Activated naive CD4-positive, alpha-beta T cell treated with anti-CD3 and anti-CD28 coated beads for 36 hours (primary cell): ENCODE measurements at regions not wholly inside any gene's neighbourhood (a gene's known extent, or its start where the extent isn't known, plus 50 kb on each side); places are given as distances from the start of the nearest gene placed in this dataset.

Source experiments
- CTCF ChIA-PET: fragments of 350-600 bp; sonication (Branson Sonifier 250); formaldehyde crosslinking; loops from one replicate; lab custom pipeline; 2021; ENCODE audit warnings: antibody characterized with exemption; lab: Charles Lee
- DNase-seq: peaks from one replicate; pipeline ENCODE4 v3.0.0-alpha.2; 2020
- H3K27ac Mint-ChIP-seq: one replicate; pipeline ENCODE4 v1.8.0; 2021; ENCODE audit warnings: mild to moderate bottlenecking, mixed read lengths
- H3K27me3 Mint-ChIP-seq: one replicate; pipeline ENCODE4 v1.8.0; 2021; ENCODE audit warnings: low read depth, mixed read lengths
- H3K36me3 Mint-ChIP-seq: one replicate; pipeline ENCODE4 v1.8.0; 2021; ENCODE audit warnings: low read depth, mixed read lengths
- H3K4me1 Mint-ChIP-seq: one replicate; pipeline ENCODE4 v1.8.0; 2021; ENCODE audit warnings: low read depth, mixed read lengths
- H3K4me3 Mint-ChIP-seq: one replicate; pipeline ENCODE4 v1.8.0; 2021; ENCODE audit warnings: mild to moderate bottlenecking, moderate library complexity, mixed read lengths
- H3K9me3 Mint-ChIP-seq: one replicate; pipeline ENCODE4 v1.8.0; 2021; ENCODE audit warnings: mixed read lengths
- intact Hi-C: fragments of 100-400 bp; cut with micrococcal nuclease; formaldehyde crosslinking; loops from one replicate; pipeline ENCODE4 v1.15.1; 2023

DNA sequence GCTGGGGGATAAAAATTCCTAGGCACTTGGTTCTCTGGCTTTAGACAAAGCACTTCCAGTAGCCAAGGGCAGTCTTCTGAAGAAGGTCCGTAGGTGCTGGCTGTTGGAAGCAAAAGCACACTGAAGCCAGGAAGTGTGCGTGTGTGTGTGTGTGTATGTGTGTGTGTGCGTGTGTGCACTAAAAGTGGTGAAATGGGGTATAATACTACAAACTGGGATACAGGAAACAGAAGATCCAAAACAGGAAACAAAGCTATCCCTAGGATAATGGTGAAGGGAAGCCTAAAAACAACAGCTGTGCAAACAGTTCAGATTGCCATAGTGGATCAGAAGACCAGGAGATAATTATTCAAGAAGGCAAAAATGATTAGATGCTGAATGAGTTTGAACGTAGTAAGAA lies 103.4 kb downstream of the IL20RB start:
- H3K9me3 Mint-ChIP-seq: no peaks in the 10 kb centered on the region
- CTCF ChIA-PET: interaction anchor here (0.9 kb wide), 1 partner anchor 28 kb away, joined by 3 read pairs; no protein-coding TSS in a partner anchor
- H3K4me3 Mint-ChIP-seq: no peak overlapping the region
- no peak overlapping the region for H3K27ac Mint-ChIP-seq
- no peaks in the 10 kb centered on the region for H3K27me3 Mint-ChIP-seq
- no peak for DNase-seq
- H3K4me1 Mint-ChIP-seq: no peaks in the 10 kb centered on the region
- intact Hi-C loops: no loop called here
- no peaks in the 10 kb centered on the region for H3K36me3 Mint-ChIP-seq

GRCh38 chr3:137062250-137062649 lies 104.5 kb downstream of the IL20RB start:
- CTCF ChIA-PET: no interaction called here
- Mint-ChIP-seq H3K36me3 (no peaks in the 10 kb centered on the region), H3K9me3 (no peaks in the 10 kb centered on the region), H3K4me1 (no peaks in the 10 kb centered on the region), H3K27ac (no peak overlapping the region), H3K4me3 (no peak overlapping the region), H3K27me3 (no peaks in the 10 kb centered on the region)
- no peak for DNase-seq
- intact Hi-C loops: no loop called here

GRCh38 chr3:137065381-137065780 lies 107.6 kb downstream of the IL20RB start:
- Mint-ChIP-seq H3K4me3 (no peak overlapping the region), H3K36me3 (no peaks in the 10 kb centered on the region), H3K9me3 (no peaks in the 10 kb centered on the region), H3K27ac (no peak overlapping the region), H3K4me1 (no peaks in the 10 kb centered on the region), H3K27me3 (no peaks in the 10 kb centered on the region)
- CTCF ChIA-PET: no interaction called here
- intact Hi-C loops: no loop called here
- no peak for DNase-seq

DNA sequence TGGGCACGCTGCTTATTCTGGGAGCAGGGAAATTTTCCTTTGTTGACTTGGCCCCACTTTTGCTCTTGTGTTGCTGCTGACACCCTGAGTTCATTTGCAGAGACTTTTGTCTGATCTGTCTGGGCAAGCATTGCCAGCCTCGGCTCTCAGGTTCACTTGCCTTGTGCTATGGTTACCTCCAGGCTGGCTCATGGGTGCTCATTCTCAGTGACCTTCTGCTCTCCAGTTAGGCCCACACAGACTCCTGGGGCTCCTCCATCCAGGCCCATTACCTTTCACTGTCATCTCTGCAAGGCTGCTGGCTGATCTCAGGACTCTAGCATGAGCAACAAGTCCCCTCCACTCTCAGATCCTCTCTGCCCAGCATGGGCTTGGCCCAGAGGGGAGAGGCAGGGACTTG lies 108.3 kb downstream of the IL20RB start:
- H3K4me1 Mint-ChIP-seq: no peaks in the 10 kb centered on the region
- no peaks in the 10 kb centered on the region for H3K27me3 Mint-ChIP-seq
- no peaks in the 10 kb centered on the region for H3K9me3 Mint-ChIP-seq
- H3K4me3 Mint-ChIP-seq: no peak overlapping the region
- intact Hi-C loops: no loop called here
- DNase-seq: no peak
- CTCF ChIA-PET: no interaction called here
- H3K36me3 Mint-ChIP-seq: no peaks in the 10 kb centered on the region
- no peak overlapping the region for H3K27ac Mint-ChIP-seq

- intact Hi-C loops: no loop called here
- no peak overlapping the region for H3K4me3 Mint-ChIP-seq
- no peak for DNase-seq
- no peaks in the 10 kb centered on the region for H3K4me1 Mint-ChIP-seq
- H3K27me3 Mint-ChIP-seq: peaks cover 11% of the 10 kb centered on the region
- CTCF ChIA-PET: no interaction called here
- H3K9me3 Mint-ChIP-seq: no peaks in the 10 kb centered on the region
- H3K27ac Mint-ChIP-seq: no peak overlapping the region
- H3K36me3 Mint-ChIP-seq: no peaks in the 10 kb centered on the region
These were observed 113.3 kb downstream of the IL20RB start for GRCh38 chr3:137071104-137071503.

- no peaks in the 10 kb centered on the region for H3K9me3 Mint-ChIP-seq
- no peak for DNase-seq
- no peak overlapping the region for H3K27ac Mint-ChIP-seq
- H3K27me3 Mint-ChIP-seq: peaks cover 15% of the 10 kb centered on the region
- no peak overlapping the region for H3K4me3 Mint-ChIP-seq
- H3K4me1 Mint-ChIP-seq: no peaks in the 10 kb centered on the region
- intact Hi-C loops: no loop called here
- no peaks in the 10 kb centered on the region for H3K36me3 Mint-ChIP-seq
- CTCF ChIA-PET: no interaction called here
These were observed 117.2 kb downstream of the IL20RB start for GRCh38 chr3:137075020-137075419.

GRCh38 chr3:137078040-137078439 lies 120.3 kb downstream of the IL20RB start:
- Mint-ChIP-seq H3K27me3 (peaks cover 19% of the 10 kb centered on the region), H3K4me3 (no peak overlapping the region), H3K36me3 (no peaks in the 10 kb centered on the region), H3K27ac (no peak overlapping the region), H3K4me1 (no peaks in the 10 kb centered on the region), H3K9me3 (no peaks in the 10 kb centered on the region)
- intact Hi-C loops: no loop called here
- no peak for DNase-seq
- CTCF ChIA-PET: no interaction called here

- no peaks in the 10 kb centered on the region for H3K4me1 Mint-ChIP-seq
- no peak overlapping the region for H3K27ac Mint-ChIP-seq
- H3K36me3 Mint-ChIP-seq: no peaks in the 10 kb centered on the region
- intact Hi-C loops: no loop called here
- H3K4me3 Mint-ChIP-seq: no peak overlapping the region
- peaks cover 25% of the 10 kb centered on the region for H3K27me3 Mint-ChIP-seq
- CTCF ChIA-PET: no interaction called here
- DNase-seq: no peak
- H3K9me3 Mint-ChIP-seq: no peaks in the 10 kb centered on the region
These were observed 121.8 kb downstream of the IL20RB start for GRCh38 chr3:137079571-137079970.

GRCh38 chr3:137081711-137082110 lies 123.9 kb downstream of the IL20RB start:
- intact Hi-C loops: no loop called here
- Mint-ChIP-seq H3K27ac (no peak overlapping the region), H3K9me3 (no peaks in the 10 kb centered on the region), H3K27me3 (peaks cover 25% of the 10 kb centered on the region), H3K36me3 (no peaks in the 10 kb centered on the region), H3K4me3 (no peak overlapping the region), H3K4me1 (no peaks in the 10 kb centered on the region)
- no peak for DNase-seq
- CTCF ChIA-PET: no interaction called here

DNA sequence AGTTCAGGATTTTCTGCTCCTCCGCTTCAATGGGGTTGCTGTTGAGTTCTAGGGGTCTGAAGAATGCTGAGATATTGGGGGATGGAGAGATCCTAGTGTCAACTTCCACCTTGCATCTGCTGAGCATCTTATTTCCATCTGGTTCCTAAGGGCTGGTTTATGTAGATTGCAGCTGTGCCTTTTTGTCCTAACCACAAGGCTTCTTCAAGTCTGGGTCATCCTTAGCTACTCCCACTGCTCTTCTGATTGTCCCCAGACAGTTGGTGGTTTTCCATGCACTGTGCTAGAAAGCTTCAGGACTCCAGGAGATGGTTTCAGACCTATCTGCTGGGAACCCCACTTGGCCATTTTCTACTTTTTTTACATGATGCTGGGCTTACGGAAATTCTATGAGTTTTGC lies 125.0 kb downstream of the IL20RB start:
- Mint-ChIP-seq H3K9me3 (no peaks in the 10 kb centered on the region), H3K36me3 (no peaks in the 10 kb centered on the region), H3K4me1 (no peaks in the 10 kb centered on the region), H3K27ac (no peak overlapping the region), H3K27me3 (peaks cover 26% of the 10 kb centered on the region), H3K4me3 (no peak overlapping the region)
- no peak for DNase-seq
- intact Hi-C loops: no loop called here
- CTCF ChIA-PET: no interaction called here

DNA sequence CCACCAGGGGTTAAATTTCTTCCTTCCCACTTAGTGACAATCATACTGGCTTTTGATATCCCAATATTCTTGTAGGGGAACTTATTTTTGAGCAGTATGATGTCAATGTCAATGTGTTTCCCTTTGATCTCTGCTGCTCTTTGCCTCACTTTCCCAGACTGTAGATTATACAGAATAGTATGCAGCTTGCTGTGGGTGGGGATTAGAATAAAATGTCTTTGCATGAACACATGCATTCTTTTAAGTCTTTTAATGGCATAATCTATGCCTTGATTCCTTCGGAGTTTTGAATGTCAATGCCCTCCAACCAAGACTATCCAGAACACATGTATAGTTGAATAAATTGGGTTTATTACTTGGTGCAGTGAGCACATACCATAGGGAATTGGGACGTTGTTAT lies 125.5 kb downstream of the IL20RB start:
- CTCF ChIA-PET: interaction anchor here (1.6 kb wide), 1 partner anchor 27 kb away, joined by 7 read pairs; no protein-coding TSS in a partner anchor
- peaks cover 22% of the 10 kb centered on the region for H3K27me3 Mint-ChIP-seq
- H3K4me1 Mint-ChIP-seq: no peaks in the 10 kb centered on the region
- H3K36me3 Mint-ChIP-seq: no peaks in the 10 kb centered on the region
- no peak for DNase-seq
- no peaks in the 10 kb centered on the region for H3K9me3 Mint-ChIP-seq
- no peak overlapping the region for H3K27ac Mint-ChIP-seq
- H3K4me3 Mint-ChIP-seq: no peak overlapping the region
- intact Hi-C loops: no loop called here

- Mint-ChIP-seq H3K9me3 (no peaks in the 10 kb centered on the region), H3K27me3 (peaks cover 22% of the 10 kb centered on the region), H3K4me3 (no peak overlapping the region), H3K36me3 (no peaks in the 10 kb centered on the region), H3K4me1 (no peaks in the 10 kb centered on the region), H3K27ac (no peak overlapping the region)
- DNase-seq: no peak
- intact Hi-C loops: no loop called here
- CTCF ChIA-PET: interaction anchor here (1.0 to 1.6 kb wide), 2 partner anchors 25 to 53 kb away, joined by 4 to 7 read pairs; no protein-coding TSS in a partner anchor
These were observed 126.8 kb downstream of the IL20RB start for GRCh38 chr3:137084586-137084985.

DNA sequence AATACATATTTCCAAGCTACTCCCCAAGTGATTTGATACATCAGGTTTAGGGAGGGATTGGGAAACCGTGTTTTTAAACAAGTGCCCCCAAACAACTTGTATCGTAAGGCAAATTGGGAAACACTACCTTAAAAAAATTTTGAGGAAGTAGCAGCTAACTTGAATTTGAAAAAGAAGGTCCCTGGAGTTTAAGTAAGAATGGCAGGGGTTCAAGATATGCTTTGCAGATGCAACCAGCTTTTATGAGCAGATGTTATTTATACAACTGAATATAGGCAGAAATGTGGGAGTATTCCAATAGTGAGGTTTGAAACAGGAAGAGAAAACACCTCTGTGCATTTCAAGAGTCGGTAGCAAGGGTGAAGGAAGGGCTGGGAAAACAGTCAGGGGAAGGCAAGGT lies 139.6 kb downstream of the IL20RB start:
- H3K36me3 Mint-ChIP-seq: no peaks in the 10 kb centered on the region
- no peak overlapping the region for H3K4me3 Mint-ChIP-seq
- CTCF ChIA-PET: interaction anchor here (1.4 to 2.3 kb wide), 3 partner anchors 8 to 65 kb away, joined by 6 to 12 read pairs (median 9); no protein-coding TSS in a partner anchor
- H3K27ac Mint-ChIP-seq: no peak overlapping the region
- no peaks in the 10 kb centered on the region for H3K9me3 Mint-ChIP-seq
- H3K4me1 Mint-ChIP-seq: no peaks in the 10 kb centered on the region
- H3K27me3 Mint-ChIP-seq: peaks cover 12% of the 10 kb centered on the region
- intact Hi-C loops: no loop called here
- DNase-seq: no peak
